ENCODE measurements at regions not wholly inside any gene's neighbourhood (a gene's known extent, or its start where the extent isn't known, plus 50 kb on each side); places are given as distances from the start of the nearest gene placed in this dataset.
"Not testable (repeated sequence)": the region's sequence is repeated elsewhere in the genome, so short reads cannot be mapped to it uniquely, and the experiment has no call there.

- no peak for DNase-seq
These were observed 467.4 kb upstream of the FOXG1 start for GRCh38 chr14:28299227-28299626.

- no peak for DNase-seq
These were observed 466.2 kb upstream of the FOXG1 start for GRCh38 chr14:28300356-28300755.

GRCh38 chr14:28301179-28301578 lies 465.4 kb upstream of the FOXG1 start:
- no peak for DNase-seq

- DNase-seq = no peak
These were observed 463.3 kb upstream of the FOXG1 start for GRCh38 chr14:28303248-28303647.

GRCh38 chr14:28305938-28306337 lies 460.6 kb upstream of the FOXG1 start:
- DNase-seq = no peak

GRCh38 chr14:28307506-28307905 lies 459.1 kb upstream of the FOXG1 start:
- DNase-seq = no peak

- DNase-seq = no peak
These were observed 457.9 kb upstream of the FOXG1 start for GRCh38 chr14:28308734-28309133.

GRCh38 chr14:28317890-28318675 lies 448.5 kb upstream of the FOXG1 start:
- not testable (repeated sequence) for DNase-seq

GRCh38 chr14:28321475-28322244 lies 444.9 kb upstream of the FOXG1 start:
- no peak for DNase-seq

GRCh38 chr14:28323366-28323765 lies 443.2 kb upstream of the FOXG1 start:
- no peak for DNase-seq

- DNase-seq = no peak
These were observed 442.4 kb upstream of the FOXG1 start for GRCh38 chr14:28323951-28324741.

- DNase-seq = no peak
These were observed 425.8 kb upstream of the FOXG1 start for GRCh38 chr14:28340816-28341215.

GRCh38 chr14:28344381-28344780 lies 422.2 kb upstream of the FOXG1 start:
- no peak for DNase-seq

- DNase-seq = no peak
These were observed 417.8 kb upstream of the FOXG1 start for GRCh38 chr14:28348797-28349196.

GRCh38 chr14:28356819-28357218 lies 409.8 kb upstream of the FOXG1 start:
- DNase-seq = no peak

GRCh38 chr14:28361486-28361885 lies 405.1 kb upstream of the FOXG1 start:
- DNase-seq = no peak

- no peak for DNase-seq
These were observed 401.1 kb upstream of the FOXG1 start for GRCh38 chr14:28365510-28365909.

- DNase-seq = no peak
These were observed 392.9 kb upstream of the FOXG1 start for GRCh38 chr14:28373721-28374120.

- no peak for DNase-seq
These were observed 391.3 kb upstream of the FOXG1 start for GRCh38 chr14:28375295-28375694.

- no peak for DNase-seq
These were observed 384.9 kb upstream of the FOXG1 start for GRCh38 chr14:28381656-28382055.

- no peak for DNase-seq
These were observed 384.0 kb upstream of the FOXG1 start for GRCh38 chr14:28382444-28383190.

- no peak for DNase-seq
These were observed 368.1 kb upstream of the FOXG1 start for GRCh38 chr14:28398506-28398905.

- not testable (repeated sequence) for DNase-seq
These were observed 364.9 kb upstream of the FOXG1 start for GRCh38 chr14:28401705-28402104.
